ENCODE measurements at regions not wholly inside any gene's neighbourhood (a gene's known extent, or its start where the extent isn't known, plus 50 kb on each side); places are given as distances from the start of the nearest gene placed in this dataset.

DNA sequence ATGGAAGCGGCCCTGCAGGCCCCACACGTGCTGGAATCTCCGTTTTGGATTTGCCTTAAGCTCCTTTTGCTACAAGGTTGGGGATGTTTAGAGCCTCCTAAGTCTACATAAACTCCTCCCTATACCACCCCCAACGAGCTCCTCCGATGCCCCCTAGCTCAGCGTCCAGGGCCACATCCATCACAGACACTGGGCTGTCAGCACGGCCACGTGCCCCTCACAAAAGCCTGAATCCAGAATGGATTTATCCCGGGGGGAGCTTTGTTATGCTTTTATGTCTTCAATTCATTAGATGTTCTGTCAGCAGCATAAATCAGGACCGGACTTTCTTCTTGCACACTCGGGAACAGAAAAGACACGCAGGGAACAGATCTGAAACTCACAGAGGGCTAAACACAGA is 52.6 kb upstream of the CD82 start:
- CTCF ChIA-PET = interaction anchor here (0.9 to 1.6 kb wide), 4 partner anchors 10 to 109 kb away, joined by 3 to 4 read pairs (median 3); no protein-coding TSS in a partner anchor
- no peaks in the 10 kb centered on the region for H3K27me3 ChIP-seq (replicated peaks in 1 of 2; ENCODE audit: control insufficient read depth in 2 of 2, insufficient read depth in 2 of 2, low read length in 1 of 2)
- H3K4me3 ChIP-seq = no peak overlapping the region
- TF ChIP-seq JUND (IDR thresholded peaks at IDR 0.05; ENCODE audit: low read depth, low read length) (no peak), EZH2 (IDR thresholded peaks at IDR 0.05; ENCODE audit: borderline replicate concordance, control insufficient read depth, low read depth, low read length) (no peak), ZNF384 (IDR thresholded peaks at IDR 0.05; ENCODE audit: borderline replicate concordance, low read depth, low read length) (no peak)
- TF ChIP-seq, protein P1, sequence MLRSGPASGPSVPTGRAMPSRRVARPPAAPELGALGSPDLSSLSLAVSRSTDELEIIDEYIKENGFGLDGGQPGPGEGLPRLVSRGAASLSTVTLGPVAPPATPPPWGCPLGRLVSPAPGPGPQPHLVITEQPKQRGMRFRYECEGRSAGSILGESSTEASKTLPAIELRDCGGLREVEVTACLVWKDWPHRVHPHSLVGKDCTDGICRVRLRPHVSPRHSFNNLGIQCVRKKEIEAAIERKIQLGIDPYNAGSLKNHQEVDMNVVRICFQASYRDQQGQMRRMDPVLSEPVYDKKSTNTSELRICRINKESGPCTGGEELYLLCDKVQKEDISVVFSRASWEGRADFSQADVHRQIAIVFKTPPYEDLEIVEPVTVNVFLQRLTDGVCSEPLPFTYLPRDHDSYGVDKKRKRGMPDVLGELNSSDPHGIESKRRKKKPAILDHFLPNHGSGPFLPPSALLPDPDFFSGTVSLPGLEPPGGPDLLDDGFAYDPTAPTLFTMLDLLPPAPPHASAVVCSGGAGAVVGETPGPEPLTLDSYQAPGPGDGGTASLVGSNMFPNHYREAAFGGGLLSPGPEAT (IDR thresholded peaks at IDR 0.05; ENCODE audit: low read depth) = no peak
- FAIRE-seq (no peak), ATAC-seq (no peak), DNase-seq (ENCODE audit: low read depth, low spot score) (no peak)
- no peak overlapping the region for H3K4me2 ChIP-seq (ENCODE audit: control insufficient read depth, insufficient read depth)
- no peaks in the 10 kb centered on the region for H3K9me3 ChIP-seq (replicated peaks; ENCODE audit: control insufficient read depth, insufficient read depth, low read length)
- H3K79me2 ChIP-seq (ENCODE audit: control insufficient read depth, insufficient read depth, low read length) = no peaks in the 10 kb centered on the region
- in situ Hi-C loops (cut with MboI) = no loop called here
- no peak overlapping the region for H2AFZ ChIP-seq (ENCODE audit: control insufficient read depth, low read depth, low read length)
- no peak overlapping the region for H3K27ac ChIP-seq (ENCODE audit: control insufficient read depth, insufficient read depth)
- POLR2A ChIA-PET = no interaction called here
- no peaks in the 10 kb centered on the region for H3K36me3 ChIP-seq (ENCODE audit: control insufficient read depth in 2 of 2, insufficient read depth in 2 of 2, low read length in 1 of 2)
- WGBS (ENCODE audit: insufficient coverage, insufficient replicate concordance, low lambda C conversion rate, missing lambda C conversion rate) = 22% methylated on average over 12 of the region's 12 CpGs
- BruUV-seq (replicated peaks) = no TSS peak
- H3K9ac ChIP-seq (ENCODE audit: control insufficient read depth, insufficient read depth, low read length) = no peak overlapping the region
- no peaks in the 10 kb centered on the region for H3K4me1 ChIP-seq (ENCODE audit: control insufficient read depth, insufficient read depth, low read length)
- RAD21 ChIA-PET (ENCODE audit: unreplicated experiment) = no interaction called here
- intact Hi-C loops (cut with micrococcal nuclease; ENCODE audit: unreplicated experiment) = no loop called here
- SMC1A ChIA-PET (ENCODE audit: uncharacterized antibody, unreplicated experiment) = no interaction called here
- no peaks in the 10 kb centered on the region for H4K20me1 ChIP-seq (ENCODE audit: control insufficient read depth, insufficient read depth)

DNA sequence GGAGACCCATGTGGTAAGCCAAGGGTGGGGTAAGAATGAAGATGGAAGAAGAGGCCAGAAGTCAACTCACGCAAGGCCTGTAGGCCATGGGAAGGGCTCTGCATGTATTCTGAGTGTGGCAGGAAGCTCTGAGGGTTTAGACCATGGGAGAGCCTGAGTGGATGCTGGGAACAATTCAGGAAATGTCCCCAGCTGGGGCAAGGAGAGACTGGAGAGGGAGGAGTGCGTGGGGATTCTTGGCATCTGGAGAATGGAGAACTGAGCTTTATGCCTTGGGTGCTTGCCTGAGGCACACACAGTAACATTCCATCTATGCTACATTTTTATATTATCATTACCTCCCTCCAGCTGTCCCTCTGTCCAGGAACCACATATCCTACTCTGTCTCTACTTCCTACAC is 50.4 kb upstream of the CD82 start:
- no peaks in the 10 kb centered on the region for H3K9me3 ChIP-seq (replicated peaks; ENCODE audit: control insufficient read depth, insufficient read depth, low read length)
- H3K4me3 ChIP-seq = no peak overlapping the region
- no peaks in the 10 kb centered on the region for H3K79me2 ChIP-seq (ENCODE audit: control insufficient read depth, insufficient read depth, low read length)
- no peaks in the 10 kb centered on the region for H4K20me1 ChIP-seq (ENCODE audit: control insufficient read depth, insufficient read depth)
- FAIRE-seq (no peak), ATAC-seq (no peak), DNase-seq (ENCODE audit: low read depth, low spot score) (no peak)
- 9% methylated on average over 2 of the region's 2 CpGs for WGBS (ENCODE audit: insufficient coverage, insufficient replicate concordance, low lambda C conversion rate, missing lambda C conversion rate)
- intact Hi-C loops (cut with micrococcal nuclease; ENCODE audit: unreplicated experiment) = no loop called here
- POLR2A ChIA-PET = no interaction called here
- peaks cover 0 to 3% of the 10 kb centered on the region in 2 experiments; a peak in 1 of 4 replicates for H3K27me3 ChIP-seq (replicated peaks in 1 of 2; ENCODE audit: control insufficient read depth in 2 of 2, insufficient read depth in 2 of 2, low read length in 1 of 2)
- CTCF ChIA-PET = interaction anchor here (0.8 kb wide), 1 partner anchor 10 kb away, joined by 3 read pairs; no protein-coding TSS in a partner anchor
- no peaks in the 10 kb centered on the region for H3K4me1 ChIP-seq (ENCODE audit: control insufficient read depth, insufficient read depth, low read length)
- in situ Hi-C loops (cut with MboI) = no loop called here
- no peak for TF ChIP-seq EGR1 (IDR thresholded peaks at IDR 0.05; ENCODE audit: borderline replicate concordance in 1 of 2, low read depth in 2 of 2, low read length in 2 of 2)
- TF ChIP-seq CREM (IDR thresholded peaks at IDR 0.05; ENCODE audit: low read depth) = no peak
- no peak for TF ChIP-seq MTA3 (IDR thresholded peaks at IDR 0.05; ENCODE audit: borderline replicate concordance, low read length)
- no peak for TF ChIP-seq MYC (IDR thresholded peaks at IDR 0.05; ENCODE audit: insufficient read depth, insufficient read length, insufficient replicate concordance, low read length, severe bottlenecking)
- H2AFZ ChIP-seq (ENCODE audit: control insufficient read depth, low read depth, low read length) = no peak overlapping the region
- H3K36me3 ChIP-seq (ENCODE audit: control insufficient read depth in 2 of 2, insufficient read depth in 2 of 2, low read length in 1 of 2) = no peaks in the 10 kb centered on the region
- SMC1A ChIA-PET (ENCODE audit: uncharacterized antibody, unreplicated experiment) = no interaction called here
- no TSS peak for BruUV-seq (replicated peaks)
- no peak overlapping the region for H3K9ac ChIP-seq (ENCODE audit: control insufficient read depth, insufficient read depth, low read length)
- RAD21 ChIA-PET (ENCODE audit: unreplicated experiment) = no interaction called here
- no peak overlapping the region for H3K4me2 ChIP-seq (ENCODE audit: control insufficient read depth, insufficient read depth)
- H3K27ac ChIP-seq (ENCODE audit: control insufficient read depth, insufficient read depth) = no peak overlapping the region

Data from GM12878 (cell line).